Bronchial epithelial cell (primary cell): ENCODE measurements at regions not wholly inside any gene's neighbourhood (a gene's known extent, or its start where the extent isn't known, plus 50 kb on each side); places are given as distances from the start of the nearest gene placed in this dataset.
A peak's percentile ranks its signal among the peaks of the same experiment; 100 is the strongest.

Experiments used
- DNase-seq: peaks from one replicate; pipeline ENCODE4 v3.0.0-alpha.2; 2010; ENCODE audit warnings: low read depth
- FAIRE-seq: peaks from 2 replicates; lab custom pipeline; 2011; peaks lifted over from hg19 to GRCh38; lab: Jason Lieb, UNC
- H3K27me3 ChIP-seq: 2 replicates; pipeline ENCODE4 v1.5.1; 2011; ENCODE audit warnings: low read length; ENCODE audit not compliant: control insufficient read depth, insufficient read depth
- H3K36me3 ChIP-seq: 2 replicates; pipeline ENCODE4 v1.5.1; 2011; ENCODE audit warnings: low read length; ENCODE audit not compliant: control insufficient read depth, insufficient read depth
- H3K4me3 ChIP-seq: 2 replicates; pipeline ENCODE4 v1.5.1; 2011; ENCODE audit warnings: mild to moderate bottlenecking, low read depth, low read length, control low read depth
- TF ChIP-seq, protein P1 (sequence below): IDR thresholded peaks from 2 replicates; pipeline ENCODE4 v1.5.1; 2011; ENCODE audit warnings: mild to moderate bottlenecking, moderate library complexity, low read length, control low read depth, inconsistent platforms; ENCODE audit not compliant: insufficient read depth, severe bottlenecking

DNA sequence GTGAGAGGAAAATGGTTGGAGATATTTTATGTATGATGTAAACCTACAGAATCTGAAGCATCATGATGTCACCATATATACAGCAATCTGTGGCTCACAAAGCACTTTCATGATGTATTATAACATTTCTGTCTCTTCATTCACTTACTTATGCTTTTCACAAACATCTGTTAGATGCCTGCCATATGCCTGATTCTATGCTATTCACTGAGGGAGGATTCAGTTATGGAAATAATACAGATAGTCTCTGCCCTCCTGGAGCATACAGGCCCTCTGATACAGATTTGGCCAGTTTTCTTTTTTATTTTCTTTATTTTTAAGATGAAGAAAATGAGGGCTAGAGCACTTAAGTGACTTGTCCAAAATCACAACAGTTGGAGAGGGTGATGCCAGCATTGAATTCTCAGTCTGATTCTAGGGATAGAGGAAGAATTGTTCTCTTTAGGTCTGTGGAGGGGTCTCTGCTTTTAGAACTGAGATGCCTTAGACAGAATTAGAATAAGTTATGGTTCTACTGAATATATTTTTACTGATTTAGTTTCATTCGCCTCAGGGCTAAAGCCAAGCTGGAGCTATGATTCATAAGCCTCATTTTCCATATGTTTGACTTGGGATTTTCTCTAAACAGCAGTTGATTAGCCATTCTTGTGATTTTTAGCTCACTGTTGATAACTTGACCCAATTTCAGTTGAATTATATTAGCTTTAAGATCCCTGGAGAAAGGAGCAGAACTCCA is 636.4 kb downstream of the PRELID2 start:
- DNase-seq (no peak), FAIRE-seq (no peak)
- TF ChIP-seq, protein P1, sequence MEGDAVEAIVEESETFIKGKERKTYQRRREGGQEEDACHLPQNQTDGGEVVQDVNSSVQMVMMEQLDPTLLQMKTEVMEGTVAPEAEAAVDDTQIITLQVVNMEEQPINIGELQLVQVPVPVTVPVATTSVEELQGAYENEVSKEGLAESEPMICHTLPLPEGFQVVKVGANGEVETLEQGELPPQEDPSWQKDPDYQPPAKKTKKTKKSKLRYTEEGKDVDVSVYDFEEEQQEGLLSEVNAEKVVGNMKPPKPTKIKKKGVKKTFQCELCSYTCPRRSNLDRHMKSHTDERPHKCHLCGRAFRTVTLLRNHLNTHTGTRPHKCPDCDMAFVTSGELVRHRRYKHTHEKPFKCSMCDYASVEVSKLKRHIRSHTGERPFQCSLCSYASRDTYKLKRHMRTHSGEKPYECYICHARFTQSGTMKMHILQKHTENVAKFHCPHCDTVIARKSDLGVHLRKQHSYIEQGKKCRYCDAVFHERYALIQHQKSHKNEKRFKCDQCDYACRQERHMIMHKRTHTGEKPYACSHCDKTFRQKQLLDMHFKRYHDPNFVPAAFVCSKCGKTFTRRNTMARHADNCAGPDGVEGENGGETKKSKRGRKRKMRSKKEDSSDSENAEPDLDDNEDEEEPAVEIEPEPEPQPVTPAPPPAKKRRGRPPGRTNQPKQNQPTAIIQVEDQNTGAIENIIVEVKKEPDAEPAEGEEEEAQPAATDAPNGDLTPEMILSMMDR, result no peak
- Histone ChIP-seq H3K36me3 (no peaks in the 10 kb centered on the region), H3K4me3 (no peak overlapping the region), H3K27me3 (no peaks in the 10 kb centered on the region)

DNA sequence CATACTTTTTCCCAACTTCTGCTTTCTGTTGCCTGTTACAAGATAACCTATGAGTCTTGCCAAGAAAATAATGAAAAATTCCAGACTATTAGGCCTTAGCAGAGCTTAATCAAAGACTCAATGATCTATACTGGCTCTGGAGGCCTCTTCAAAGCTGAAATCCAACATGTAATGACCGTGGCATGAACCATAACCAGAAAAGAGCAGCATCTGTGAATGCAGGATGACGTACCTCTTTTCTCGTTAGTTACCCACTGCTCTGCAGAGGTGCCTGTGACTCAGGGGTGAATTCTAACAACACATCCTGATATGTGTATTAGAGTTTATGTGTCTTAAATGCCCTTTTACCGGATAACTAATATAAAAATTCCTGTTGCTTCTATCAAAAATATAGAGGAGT is 645.4 kb downstream of the PRELID2 start:
- DNase-seq (no peak), FAIRE-seq (no peak)
- no peaks in the 10 kb centered on the region for H3K27me3 ChIP-seq
- TF ChIP-seq, protein P1, result no peak
- no peak overlapping the region for H3K4me3 ChIP-seq
- H3K36me3 ChIP-seq, result no peaks in the 10 kb centered on the region

DNA sequence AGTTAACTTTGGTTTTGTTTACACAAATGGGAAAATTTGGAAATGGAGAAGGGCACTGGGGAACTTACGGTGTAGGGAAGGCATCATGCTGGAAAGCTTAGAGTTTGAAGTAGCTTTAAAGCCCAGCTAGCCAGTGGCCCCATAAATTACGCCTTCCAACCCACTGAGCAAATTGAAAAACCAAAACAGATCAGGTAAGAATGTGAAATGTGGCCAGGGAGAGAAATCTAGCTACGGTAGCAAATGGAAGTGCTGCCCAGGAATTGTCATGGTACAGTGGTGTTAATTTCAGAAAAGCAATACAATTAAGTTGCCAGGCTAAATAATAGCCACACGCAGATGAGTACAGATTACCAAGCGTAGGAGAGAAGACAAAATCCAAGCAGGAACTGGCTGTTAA is 654.8 kb downstream of the PRELID2 start:
- H3K36me3 ChIP-seq, result no peaks in the 10 kb centered on the region

DNA sequence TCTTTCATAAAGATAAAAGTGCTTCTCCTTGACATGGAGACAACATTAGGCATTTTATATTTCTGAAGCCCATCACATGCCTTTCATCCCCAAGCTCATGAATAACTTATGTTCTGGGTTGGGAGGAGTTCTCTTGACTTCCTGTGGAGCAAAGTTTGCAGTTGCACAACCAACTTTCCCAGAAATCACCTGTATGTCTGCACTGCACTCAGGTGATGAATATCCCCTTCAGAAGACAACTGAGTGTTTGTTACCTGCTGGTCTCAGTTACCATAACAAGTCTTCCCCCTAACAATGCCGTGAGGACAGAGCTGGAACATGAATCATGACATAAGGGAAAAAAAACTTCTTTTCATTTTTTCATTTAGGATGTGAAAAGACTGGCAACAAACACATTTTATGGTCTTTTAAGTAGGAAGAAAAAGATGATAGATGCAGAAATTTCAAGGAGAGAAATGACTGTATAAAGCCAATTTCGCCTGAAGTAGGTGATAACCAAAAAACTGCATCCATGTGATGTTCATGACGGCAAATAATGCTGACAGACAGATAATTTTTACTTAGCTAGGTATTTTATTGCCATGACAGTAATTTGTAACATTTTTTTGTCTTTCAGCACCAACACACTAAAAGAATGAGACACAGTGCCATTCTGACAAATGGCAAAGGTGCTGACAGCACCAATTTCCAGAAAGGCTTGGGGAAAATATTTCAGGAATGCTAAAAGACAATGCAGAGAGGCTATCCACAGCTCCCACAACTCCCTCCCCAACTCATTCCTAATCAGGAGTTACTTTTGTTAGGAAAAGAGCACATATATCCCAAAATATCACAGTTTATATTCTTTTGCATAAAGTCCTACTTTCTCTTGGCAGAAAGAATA is 656.3 kb downstream of the PRELID2 start:
- TF ChIP-seq, protein P1, result no peak
- no peak for FAIRE-seq
- DNase-seq, result peak; percentile 17
- no peaks in the 10 kb centered on the region for H3K36me3 ChIP-seq
- no peaks in the 10 kb centered on the region for H3K27me3 ChIP-seq
- no peak overlapping the region for H3K4me3 ChIP-seq

More for the DNA sequence above, 654.8 kb downstream of the PRELID2 start:
- FAIRE-seq, result no peak
- Histone ChIP-seq H3K4me3 (no peak overlapping the region), H3K27me3 (no peaks in the 10 kb centered on the region)
- DNase-seq, result no peak
- TF ChIP-seq, protein P1, result no peak

DNA sequence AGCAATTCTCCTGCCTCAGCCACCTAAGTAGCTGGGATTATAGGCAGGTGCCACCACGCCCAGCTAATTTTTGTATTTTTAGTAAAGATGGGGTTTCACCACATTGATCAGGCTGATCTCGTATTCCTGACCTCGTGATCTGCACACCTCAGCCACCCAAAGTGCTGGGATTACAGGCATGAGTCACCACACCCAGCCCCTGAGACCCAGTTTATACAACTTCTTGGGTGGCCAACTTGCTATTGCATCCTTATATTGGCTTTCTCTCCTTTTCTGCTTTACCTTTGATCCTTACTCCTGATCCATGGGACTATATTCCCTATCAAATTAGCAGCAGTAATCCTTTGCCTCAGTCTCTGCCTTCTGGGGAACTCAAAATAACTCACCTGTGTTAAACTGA is 659.1 kb downstream of the PRELID2 start:
- TF ChIP-seq, protein P1, result no peak
- Histone ChIP-seq H3K36me3 (no peaks in the 10 kb centered on the region), H3K4me3 (no peak overlapping the region), H3K27me3 (no peaks in the 10 kb centered on the region)
- DNase-seq (no peak), FAIRE-seq (no peak)
